Activated CD8-positive, alpha-beta memory T cell treated with anti-CD3 and anti-CD28 coated beads, Interleukin-2, amount 50 U/mL, for 48 hours (primary cell): ENCODE measurements at regions not wholly inside any gene's neighbourhood (a gene's known extent, or its start where the extent isn't known, plus 50 kb on each side); places are given as distances from the start of the nearest gene placed in this dataset.

Source experiments
- DNase-seq: peaks from one replicate; pipeline ENCODE4 v3.0.0-alpha.2; 2020

GRCh38 chr10:125513429-125514182 lies 169.4 kb downstream of the TEX36 start:
- DNase-seq, result no peak

GRCh38 chr10:125510998-125511397 lies 172.0 kb downstream of the TEX36 start:
- no peak for DNase-seq

GRCh38 chr10:125505648-125506047 lies 177.3 kb downstream of the TEX36 start:
- DNase-seq, result no peak

- no peak for DNase-seq
Observed at GRCh38 chr10:125502276-125502675, 180.7 kb downstream of the TEX36 start.

GRCh38 chr10:125495386-125495785 lies 187.6 kb downstream of the TEX36 start:
- no peak for DNase-seq

- DNase-seq, result no peak
Observed at GRCh38 chr10:125494651-125495239, 188.2 kb downstream of the TEX36 start.

- DNase-seq, result no peak
Observed at GRCh38 chr10:125491381-125491780, 191.6 kb downstream of the TEX36 start.

GRCh38 chr10:125489731-125490130 lies 193.2 kb downstream of the TEX36 start:
- no peak for DNase-seq

- DNase-seq, result no peak
Observed at GRCh38 chr10:125485665-125486064, 197.3 kb downstream of the TEX36 start.

- no peak for DNase-seq
Observed at GRCh38 chr10:125484035-125484732, 198.8 kb downstream of the TEX36 start.

GRCh38 chr10:125482637-125483036 lies 200.3 kb downstream of the TEX36 start:
- DNase-seq, result no peak

- DNase-seq, result no peak
Observed at GRCh38 chr10:125482108-125482507, 200.9 kb downstream of the TEX36 start.

- DNase-seq, result no peak
Observed at GRCh38 chr10:125479059-125479458, 203.9 kb downstream of the TEX36 start.

GRCh38 chr10:125475815-125476214 lies 207.1 kb downstream of the TEX36 start:
- no peak for DNase-seq

GRCh38 chr10:125473143-125473793 lies 209.7 kb downstream of the TEX36 start:
- DNase-seq, result no peak

GRCh38 chr10:125472010-125472607 lies 210.9 kb downstream of the TEX36 start:
- DNase-seq, result no peak

- DNase-seq, result no peak
Observed at GRCh38 chr10:125468278-125468677, 214.7 kb downstream of the TEX36 start.

GRCh38 chr10:125466685-125467084 lies 216.3 kb downstream of the TEX36 start:
- DNase-seq, result no peak

GRCh38 chr10:125462845-125463244 lies 220.1 kb downstream of the TEX36 start:
- no peak for DNase-seq

GRCh38 chr10:125460326-125460725 lies 222.6 kb downstream of the TEX36 start:
- no peak for DNase-seq

GRCh38 chr10:125457406-125457805 lies 225.6 kb downstream of the TEX36 start:
- no peak for DNase-seq

- DNase-seq, result no peak
Observed at GRCh38 chr10:125455855-125456254, 227.1 kb downstream of the TEX36 start.

- no peak for DNase-seq
Observed at GRCh38 chr10:125455431-125455830, 227.5 kb downstream of the TEX36 start.
